Spinal cord (tissue), 9 donors: ENCODE measurements at regions not wholly inside any gene's neighbourhood (a gene's known extent, or its start where the extent isn't known, plus 50 kb on each side); places are given as distances from the start of the nearest gene placed in this dataset.
A peak's percentile ranks its signal among the peaks of the same experiment; 100 is the strongest.
"Not testable (repeated sequence)": the region's sequence is repeated elsewhere in the genome, so short reads cannot be mapped to it uniquely, and the experiment has no call there.

Experiments used
- DNase-seq, 6 donors: peaks; one replicate each; pipeline versions ENCODE4 v3.0.0 to v3.0.0-alpha.2; 2013 to 2015; ENCODE audit warnings: low spot score in 6 of 6, low read depth in 4 of 6
- H3K27ac ChIP-seq: one replicate; pipeline ENCODE4 v1.5.1; 2013; ENCODE audit warnings: low read depth, low read length, control low read depth
- H3K27me3 ChIP-seq: one replicate; pipeline ENCODE4 v1.6.1; 2013; ENCODE audit warnings: low read length; ENCODE audit not compliant: control insufficient read depth, insufficient read depth
- H3K36me3 ChIP-seq: one replicate; pipeline ENCODE4 v1.6.1; 2013; ENCODE audit warnings: low read length; ENCODE audit not compliant: control insufficient read depth, insufficient read depth
- H3K4me1 ChIP-seq: one replicate; pipeline ENCODE4 v1.6.1; 2013; ENCODE audit warnings: low read length; ENCODE audit not compliant: control insufficient read depth, insufficient read depth
- H3K4me3 ChIP-seq: one replicate; pipeline ENCODE4 v1.5.1; 2013; ENCODE audit warnings: low read depth, low read length, control low read depth
- H3K9me3 ChIP-seq: one replicate; pipeline ENCODE4 v1.6.1; 2013; ENCODE audit warnings: low read length; ENCODE audit not compliant: control insufficient read depth, insufficient read depth
- WGBS: methylation state at CpG from one replicate; pipeline ENCODE4 v1.1.5; 2013; ENCODE audit warnings: missing lambda C conversion rate; ENCODE audit not compliant: insufficient coverage; 5-methylcytosine and 5-hydroxymethylcytosine counted together
- donor health status: healthy.

GRCh38 chr12:95358111-95359083, 115.6 kb upstream of the METAP2 start:
- Histone ChIP-seq H3K4me3 (no peak overlapping the region), H3K36me3 (no peaks in the 10 kb centered on the region), H3K27me3 (no peaks in the 10 kb centered on the region), H3K4me1 (no peaks in the 10 kb centered on the region), H3K27ac (no peak overlapping the region), H3K9me3 (no peaks in the 10 kb centered on the region)
- 80% methylated on average over 4 of the region's 11 CpGs for WGBS
- DNase-seq: peak in 1 of 6 donors; percentile 14

- whole genome bisulfite sequencing: 100% methylated on average over 1 of the region's 2 CpGs
- no peaks in the 10 kb centered on the region for H3K9me3 ChIP-seq
- no peak overlapping the region for H3K4me3 ChIP-seq
- H3K27ac ChIP-seq: no peak overlapping the region
- no peak for DNase-seq
- H3K27me3 ChIP-seq: no peaks in the 10 kb centered on the region
- H3K36me3 ChIP-seq: no peaks in the 10 kb centered on the region
- no peaks in the 10 kb centered on the region for H3K4me1 ChIP-seq
Observed at GRCh38 chr12:95365912-95366311, 108.0 kb upstream of the METAP2 start.

- Histone ChIP-seq H3K27me3 (no peaks in the 10 kb centered on the region), H3K36me3 (no peaks in the 10 kb centered on the region), H3K4me3 (no peak overlapping the region), H3K4me1 (no peaks in the 10 kb centered on the region), H3K27ac (no peak overlapping the region), H3K9me3 (no peaks in the 10 kb centered on the region)
- WGBS: no CpG with 5 or more reads among the region's 2 CpGs
- no peak for DNase-seq
Observed at GRCh38 chr12:95368931-95369330, 105.0 kb upstream of the METAP2 start.

- H3K4me1 ChIP-seq: no peaks in the 10 kb centered on the region
- no peak overlapping the region for H3K4me3 ChIP-seq
- DNase-seq: no peak
- WGBS: no CpG with 5 or more reads among the region's 5 CpGs
- no peaks in the 10 kb centered on the region for H3K27me3 ChIP-seq
- no peaks in the 10 kb centered on the region for H3K9me3 ChIP-seq
- H3K27ac ChIP-seq: no peak overlapping the region
- no peaks in the 10 kb centered on the region for H3K36me3 ChIP-seq
Observed at GRCh38 chr12:95371571-95371970, 102.4 kb upstream of the METAP2 start.

- not testable (repeated sequence) for H3K9me3 ChIP-seq, H3K27ac ChIP-seq, H3K36me3 ChIP-seq, H3K27me3 ChIP-seq, H3K4me1 ChIP-seq, H3K4me3 ChIP-seq, DNase-seq
- no CpG with 5 or more reads among the region's 23 CpGs for WGBS
Observed at GRCh38 chr12:95379481-95379880, 94.5 kb upstream of the METAP2 start.

GRCh38 chr12:95380334-95380733, 93.6 kb upstream of the METAP2 start:
- WGBS: 91% methylated on average over 4 of the region's 14 CpGs
- H3K9me3 ChIP-seq, H3K4me3 ChIP-seq, H3K27me3 ChIP-seq, DNase-seq, H3K4me1 ChIP-seq, H3K27ac ChIP-seq, H3K36me3 ChIP-seq: not testable (repeated sequence)

GRCh38 chr12:95380997-95381786, 92.8 kb upstream of the METAP2 start:
- Histone ChIP-seq H3K4me3 (no peak overlapping the region), H3K4me1 (no peaks in the 10 kb centered on the region), H3K27ac (no peak overlapping the region), H3K36me3 (no peaks in the 10 kb centered on the region), H3K9me3 (no peaks in the 10 kb centered on the region), H3K27me3 (no peaks in the 10 kb centered on the region)
- DNase-seq: no peak
- 91% methylated on average over 3 of the region's 5 CpGs for WGBS

GRCh38 chr12:95383920-95384319, 90.0 kb upstream of the METAP2 start:
- H3K36me3 ChIP-seq, H3K4me3 ChIP-seq, H3K4me1 ChIP-seq, H3K9me3 ChIP-seq, H3K27me3 ChIP-seq, H3K27ac ChIP-seq: not testable (repeated sequence)
- whole genome bisulfite sequencing: 65% methylated on average over 7 of the region's 8 CpGs
- peak in 1 of 6 donors; percentile 30 for DNase-seq

- WGBS: 89% methylated on average over 3 of the region's 5 CpGs
- DNase-seq: no peak
- H3K9me3 ChIP-seq: no peaks in the 10 kb centered on the region
- no peaks in the 10 kb centered on the region for H3K27me3 ChIP-seq
- no peak overlapping the region for H3K27ac ChIP-seq
- H3K4me3 ChIP-seq: no peak overlapping the region
- H3K36me3 ChIP-seq: no peaks in the 10 kb centered on the region
- H3K4me1 ChIP-seq: no peaks in the 10 kb centered on the region
Observed at GRCh38 chr12:95384785-95385184, 89.2 kb upstream of the METAP2 start.
